GM18870 (cell line): ENCODE measurements at regions not wholly inside any gene's neighbourhood (a gene's known extent, or its start where the extent isn't known, plus 50 kb on each side); places are given as distances from the start of the nearest gene placed in this dataset.

Experiments
- ATAC-seq: cut with Tn5 transposase; IDR thresholded peaks from one replicate; pipeline ENCODE4 v1.9.1; 2021; ENCODE audit warnings: moderate library complexity; ENCODE audit not compliant: unreplicated experiment

DNA sequence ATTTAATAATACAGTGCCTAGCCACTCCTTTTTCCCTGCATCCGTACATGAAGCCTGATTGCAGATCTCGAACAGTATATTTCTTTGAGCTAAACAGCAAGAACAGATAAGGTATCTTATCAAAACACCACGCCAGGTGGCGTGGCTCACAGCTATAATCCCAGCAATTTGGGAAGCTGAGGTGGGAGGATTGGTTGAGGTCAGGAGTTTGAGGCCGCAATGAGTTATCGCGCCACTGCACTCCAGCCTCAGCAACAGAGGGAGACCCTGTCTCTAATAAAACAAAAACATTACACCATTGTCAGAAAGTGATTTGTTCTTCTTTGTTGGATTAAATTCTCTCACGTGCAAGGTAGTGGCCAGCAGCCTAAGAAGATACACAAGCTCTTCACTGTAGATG, 291.2 kb upstream of the DMRT1 start:
- ATAC-seq = no peak

DNA sequence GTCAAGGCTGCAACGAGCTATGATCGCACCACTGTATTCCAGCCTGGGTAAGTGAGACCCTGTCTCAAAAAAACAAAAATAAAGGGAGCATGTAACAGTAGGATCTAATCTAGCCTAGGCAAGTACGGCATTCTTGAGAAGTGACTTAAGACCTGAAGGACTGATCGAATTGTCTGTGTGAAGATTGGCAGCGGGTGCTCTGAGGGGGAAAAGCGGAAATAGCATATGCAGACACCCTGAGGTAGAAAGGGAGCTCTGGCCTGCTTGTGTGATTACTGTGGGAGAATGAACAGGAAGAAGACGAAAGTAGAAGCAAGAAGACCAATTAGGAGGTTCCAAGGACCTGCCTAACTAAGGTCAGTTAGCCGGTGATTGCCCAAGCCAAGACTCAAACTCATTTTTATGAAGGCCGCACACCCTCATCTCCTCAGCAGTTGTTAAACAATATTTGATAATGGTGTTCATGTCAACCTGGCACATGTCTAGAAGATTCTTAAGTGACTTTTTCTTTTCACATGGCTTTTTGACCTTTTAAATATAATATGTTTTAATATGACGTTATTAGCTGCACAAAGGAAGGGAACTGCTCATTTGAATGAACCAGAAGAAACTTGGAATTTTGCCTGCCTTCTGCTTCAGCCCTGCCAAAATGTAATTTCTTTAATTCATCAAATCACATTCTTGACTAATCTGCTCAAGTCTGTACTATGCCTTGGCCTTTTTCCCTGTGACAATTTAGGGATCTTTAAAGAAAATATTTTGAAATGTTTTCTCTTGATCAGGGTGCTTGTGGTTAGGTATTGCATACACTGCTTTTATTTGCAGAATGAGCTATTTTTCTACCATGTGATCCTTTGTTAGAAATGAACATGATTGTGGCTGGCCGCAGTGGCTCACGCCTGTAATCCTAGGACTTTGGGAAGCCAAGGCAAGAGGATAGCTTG, 289.2 kb upstream of the DMRT1 start:
- no peak for ATAC-seq

DNA sequence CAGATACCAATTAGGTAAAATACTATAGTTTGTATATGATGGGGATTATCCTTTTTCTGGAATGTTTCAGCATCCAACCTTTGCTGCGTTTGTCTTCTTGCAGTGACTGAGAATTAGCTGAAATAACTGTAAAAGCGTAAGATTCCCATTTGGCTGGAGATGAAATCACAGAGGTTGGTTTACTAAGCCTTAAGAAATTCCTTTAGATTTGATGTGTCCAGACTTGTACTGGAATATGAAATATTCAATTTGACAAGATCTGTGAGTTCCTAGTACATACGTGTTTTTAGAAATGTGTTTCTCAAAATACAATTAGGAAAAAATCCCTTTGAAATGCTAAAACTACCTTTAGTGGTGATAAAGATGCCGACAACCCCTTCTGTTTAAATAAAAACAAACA, 286.0 kb upstream of the DMRT1 start:
- no peak for ATAC-seq

DNA sequence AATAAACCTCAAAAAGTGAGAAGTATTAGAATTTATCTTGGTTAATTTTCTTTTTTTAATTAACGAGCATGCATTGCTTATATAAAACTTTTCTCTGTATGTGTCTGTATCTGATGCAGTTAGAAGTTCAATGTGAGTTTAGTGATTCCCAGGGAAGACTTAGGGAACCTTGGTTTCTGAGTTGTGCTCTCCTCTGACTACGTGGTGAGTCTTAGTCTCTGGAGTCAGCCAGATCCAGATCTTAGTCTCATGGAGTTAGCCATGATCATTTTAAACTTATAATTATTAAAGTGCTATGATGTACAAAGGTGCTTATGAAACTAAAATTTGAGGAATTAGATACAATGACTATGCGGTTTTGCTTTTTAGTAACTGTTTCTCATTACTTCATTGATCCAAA, 285.3 kb upstream of the DMRT1 start:
- ATAC-seq = no peak

DNA sequence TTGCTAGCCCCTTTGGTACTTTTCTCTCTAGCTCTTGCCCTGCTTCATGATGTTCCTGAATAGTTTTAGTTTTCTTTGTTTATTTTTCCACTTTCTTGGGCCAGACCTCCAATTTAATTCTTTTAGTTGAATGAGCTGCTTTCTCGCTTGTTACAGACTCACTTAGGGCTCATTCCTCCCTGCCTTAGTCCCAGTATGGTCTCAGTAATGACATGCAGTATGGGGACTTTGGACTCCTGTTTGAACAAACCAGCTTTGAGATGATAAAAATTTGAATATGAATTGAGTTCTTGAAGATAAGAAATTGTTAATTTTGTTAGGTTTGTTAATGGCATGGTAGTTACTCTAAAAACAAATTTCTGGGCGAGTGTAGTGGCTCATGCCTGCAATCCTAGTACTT, 284.8 kb upstream of the DMRT1 start:
- no peak for ATAC-seq

DNA sequence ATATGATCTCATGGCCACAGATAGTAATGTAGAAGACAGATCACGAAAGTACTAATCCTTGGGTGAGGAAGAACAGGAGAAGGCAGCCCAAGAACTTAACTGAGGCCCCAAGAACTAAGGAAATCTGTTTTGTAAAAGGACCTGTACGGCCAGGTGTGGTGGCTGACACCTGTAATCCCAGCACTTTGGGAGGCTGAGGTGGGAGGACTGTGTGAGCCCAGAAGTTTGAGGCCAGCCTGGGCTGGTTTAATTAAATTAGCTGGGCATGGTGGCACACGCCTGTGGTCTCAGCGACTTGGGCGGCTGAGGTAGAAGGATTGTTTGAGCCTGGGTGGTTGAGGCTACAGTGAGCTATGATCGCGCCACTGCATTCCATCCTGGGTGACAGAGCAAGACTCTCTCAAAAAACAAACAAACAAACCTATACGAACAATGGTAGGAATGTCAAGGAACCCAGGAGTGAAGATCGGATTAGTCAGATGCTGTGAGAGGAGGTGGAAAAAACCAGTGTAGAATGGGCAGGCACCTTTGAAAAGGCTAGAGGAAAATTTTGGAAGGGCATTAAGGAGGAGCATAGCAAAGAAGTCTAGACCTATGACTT, 283.8 kb upstream of the DMRT1 start:
- no peak for ATAC-seq

- no peak for ATAC-seq
Observed at GRCh38 chr9:561427-561826, 280.1 kb upstream of the DMRT1 start.

DNA sequence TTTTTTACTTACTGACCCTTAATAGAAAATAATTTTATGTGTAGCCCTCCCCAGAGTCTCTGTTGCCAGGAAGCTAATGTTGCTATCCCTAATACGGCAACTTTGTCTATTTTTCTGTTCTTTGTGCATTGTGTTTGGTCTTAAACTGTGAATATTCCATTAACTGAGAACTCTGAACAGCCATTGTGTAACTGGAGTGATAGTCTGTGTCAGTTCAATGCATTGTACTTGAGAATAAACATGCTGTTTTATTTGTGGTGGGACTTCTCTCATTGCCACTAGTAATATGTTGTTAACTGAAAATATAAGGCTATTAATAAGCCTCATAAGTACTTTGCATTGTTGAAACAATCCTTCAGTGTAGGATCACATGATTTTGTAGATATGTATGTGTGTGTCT, 278.3 kb upstream of the DMRT1 start:
- no peak for ATAC-seq

- no peak for ATAC-seq
Observed at GRCh38 chr9:565528-565927, 276.0 kb upstream of the DMRT1 start.

DNA sequence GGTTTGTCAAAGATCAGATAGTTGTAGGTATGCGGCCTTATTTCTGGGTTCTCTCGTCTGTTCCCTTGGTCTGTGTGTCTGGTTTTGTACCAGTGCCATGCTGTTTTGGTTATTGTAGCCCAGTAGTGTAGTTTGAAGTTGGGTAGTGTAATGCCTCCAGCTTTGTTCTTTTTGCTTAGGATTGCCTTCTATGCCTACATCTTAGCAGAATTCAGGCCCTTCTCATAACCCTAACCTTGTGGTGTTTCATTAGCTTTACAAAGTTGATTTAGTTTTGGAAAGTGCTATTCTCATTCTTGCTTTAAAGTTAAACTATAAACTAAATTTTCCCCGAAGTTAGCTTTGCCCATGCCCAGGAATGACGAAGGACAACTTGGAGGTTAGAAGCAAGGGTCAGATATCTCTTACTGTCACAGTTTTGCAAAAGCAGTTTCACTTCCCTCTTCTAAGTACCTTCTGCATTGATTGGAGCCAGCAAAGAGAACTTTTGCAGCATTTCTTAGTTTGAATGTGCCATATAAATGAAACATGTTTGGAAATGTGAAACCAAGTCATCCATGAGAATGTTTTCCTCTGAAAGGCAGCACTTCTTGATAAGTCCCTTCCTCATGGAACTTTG, 274.3 kb upstream of the DMRT1 start:
- peak; percentile 91 for ATAC-seq

- ATAC-seq = peak; percentile 14
Observed at GRCh38 chr9:567747-568305, 273.7 kb upstream of the DMRT1 start.

DNA sequence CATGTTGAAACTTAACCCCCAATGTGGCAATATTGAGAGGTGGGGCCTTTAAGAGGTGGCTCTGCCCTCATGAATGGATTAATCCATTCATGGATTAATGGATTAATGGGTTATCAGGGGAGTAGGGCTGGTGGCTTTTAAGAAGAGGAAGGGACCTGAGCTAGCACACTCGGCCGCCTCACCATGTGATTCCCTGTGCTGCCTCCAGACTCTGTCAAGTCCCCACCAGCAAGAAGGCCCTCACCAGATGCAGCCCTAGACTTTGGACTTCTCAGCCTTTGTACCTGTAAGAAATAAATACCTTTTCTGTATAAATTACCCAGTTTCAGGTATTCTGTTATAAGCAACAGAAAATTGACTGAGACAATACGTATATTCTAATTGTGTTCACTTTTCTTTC, 272.2 kb upstream of the DMRT1 start:
- ATAC-seq = no peak

GRCh38 chr9:570187-570586, 271.3 kb upstream of the DMRT1 start:
- ATAC-seq = no peak

DNA sequence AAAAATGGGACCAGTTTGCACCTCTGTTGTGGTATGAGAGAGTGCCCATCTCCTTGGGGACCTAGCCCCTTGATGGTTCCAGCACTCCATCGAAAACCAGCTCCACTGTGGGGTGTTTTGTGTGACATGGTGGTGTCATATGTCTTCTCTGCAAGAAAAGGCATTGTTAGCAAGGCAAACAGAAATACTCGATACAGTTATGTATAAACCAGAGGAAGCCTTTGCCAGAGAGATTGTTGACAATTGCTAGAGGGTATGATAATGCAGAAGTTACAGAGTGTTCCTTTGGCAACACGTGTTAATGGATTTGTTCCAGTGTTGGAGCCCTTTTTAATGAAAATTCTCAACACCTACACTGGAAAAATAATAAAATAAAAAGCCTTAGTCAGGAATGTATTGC, 270.4 kb upstream of the DMRT1 start:
- no peak for ATAC-seq

GRCh38 chr9:571741-572140, 269.8 kb upstream of the DMRT1 start:
- ATAC-seq = no peak

DNA sequence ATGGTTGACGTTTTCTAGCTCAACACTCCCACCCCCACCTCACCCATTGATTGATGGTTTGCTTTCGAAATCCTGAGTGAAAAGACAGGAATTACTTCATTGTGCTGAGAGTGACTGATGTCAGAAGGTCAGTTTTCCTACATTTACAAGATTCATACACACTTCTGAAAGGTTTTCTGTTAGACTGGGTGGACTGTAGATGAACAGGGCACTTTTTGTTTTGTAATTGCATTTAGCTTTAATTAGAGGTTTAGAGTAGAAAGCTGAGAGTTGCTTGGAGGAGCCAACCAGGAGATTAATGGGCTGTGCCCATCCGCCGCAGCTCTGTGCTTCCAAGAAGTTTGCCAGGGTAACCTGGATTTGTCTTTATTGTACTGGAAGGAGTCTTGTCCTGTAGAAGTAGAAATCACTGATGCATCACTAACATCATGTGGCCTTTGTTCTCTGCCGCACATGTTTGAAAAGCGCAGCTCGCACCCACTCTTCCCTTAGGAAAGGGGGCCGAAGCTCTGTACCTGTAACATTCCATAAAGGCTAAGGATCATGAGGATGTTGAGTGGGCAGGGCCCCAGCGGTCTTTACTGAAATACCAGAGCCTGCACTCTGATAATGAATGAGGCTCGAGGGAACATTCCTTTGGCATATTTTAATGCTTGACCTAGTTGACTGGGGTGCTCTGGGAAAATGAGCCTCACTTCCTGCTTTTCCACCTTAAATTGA, 267.6 kb upstream of the DMRT1 start:
- ATAC-seq = no peak

DNA sequence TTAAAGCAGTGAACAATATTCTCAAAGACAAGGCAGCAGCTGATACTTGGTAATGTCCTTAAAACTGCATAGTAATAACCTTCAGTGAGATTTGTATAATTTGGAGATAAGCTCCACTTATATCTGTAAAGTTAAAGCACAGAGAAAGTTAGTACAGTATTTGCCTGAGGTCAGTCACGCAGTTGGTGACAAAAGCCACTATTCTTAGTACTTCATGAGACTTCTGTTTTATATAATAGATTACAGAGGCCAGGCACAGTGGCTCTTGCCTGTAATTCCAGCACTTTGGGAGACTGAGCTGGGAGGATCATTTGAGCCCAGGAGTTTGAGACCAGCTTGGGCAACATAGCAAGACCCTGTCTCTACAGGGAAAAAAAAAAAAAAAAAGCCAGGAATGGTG, 266.4 kb upstream of the DMRT1 start:
- ATAC-seq = no peak

- no peak for ATAC-seq
Observed at GRCh38 chr9:580652-581342, 260.7 kb upstream of the DMRT1 start.

DNA sequence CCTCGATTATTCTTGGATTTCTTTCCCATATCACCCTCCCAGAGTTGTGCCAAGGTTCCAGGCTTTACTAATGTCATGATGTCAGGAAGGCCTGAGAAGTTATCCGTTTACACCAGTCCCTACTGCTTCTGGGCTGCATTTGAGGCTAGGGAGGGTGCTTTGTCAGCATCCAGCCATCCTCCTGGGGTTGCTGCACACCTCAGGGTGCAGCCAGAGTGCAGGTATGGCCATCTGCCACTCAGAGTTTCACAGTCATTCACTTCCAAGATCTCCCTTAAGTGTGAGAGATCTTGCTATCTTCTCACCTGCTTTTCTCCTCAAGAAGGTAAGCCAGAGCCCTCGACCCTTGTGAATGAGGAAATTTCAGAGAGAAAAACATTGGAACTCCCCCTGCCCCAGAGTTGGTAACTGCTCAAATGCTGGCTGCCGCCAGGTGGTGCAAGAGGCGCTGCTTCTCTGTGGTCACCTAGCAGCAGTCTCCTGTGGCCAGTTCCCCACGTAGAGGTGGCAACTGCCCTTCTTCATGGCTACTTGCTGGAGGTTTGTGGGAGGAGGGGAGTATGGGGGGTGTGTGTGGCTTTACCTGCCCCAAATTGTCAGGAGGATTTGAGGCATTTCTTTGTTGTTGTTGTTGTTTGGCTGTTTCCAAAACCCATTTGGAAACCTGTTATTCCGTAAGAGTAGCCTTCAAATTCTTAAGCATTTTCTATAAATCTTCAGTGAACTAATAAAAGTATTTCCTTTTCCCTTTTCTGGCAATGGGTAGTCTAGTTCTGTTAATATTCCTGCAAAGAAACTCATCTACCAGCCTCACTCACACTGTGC, 259.6 kb upstream of the DMRT1 start:
- no peak for ATAC-seq

DNA sequence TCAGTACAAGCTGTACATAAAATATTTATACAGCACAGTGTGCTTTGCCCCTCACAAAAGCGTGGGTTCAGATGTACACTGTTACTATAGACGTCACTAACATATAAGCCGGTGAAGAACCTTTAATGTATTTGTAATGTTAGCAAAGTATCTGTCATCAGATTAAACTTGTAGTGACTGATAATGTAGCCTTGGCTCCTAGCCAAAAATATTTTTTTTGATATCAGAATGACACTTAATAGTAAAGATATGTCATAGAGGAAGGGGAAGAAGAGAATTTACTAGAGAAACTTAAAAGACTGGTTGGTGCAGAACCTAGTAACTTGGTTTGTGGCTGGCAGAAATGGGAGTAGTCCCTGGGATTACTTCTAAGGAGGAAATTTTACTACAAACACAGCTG, 258.7 kb upstream of the DMRT1 start:
- ATAC-seq = no peak
